Esophagus mucosa (tissue), 1 donor: ENCODE measurements at regions not wholly inside any gene's neighbourhood (a gene's known extent, or its start where the extent isn't known, plus 50 kb on each side); places are given as distances from the start of the nearest gene placed in this dataset.
A peak's percentile ranks its signal among the peaks of the same experiment; 100 is the strongest.
"Not testable (repeated sequence)": the region's sequence is repeated elsewhere in the genome, so short reads cannot be mapped to it uniquely, and the experiment has no call there.

Experiments
- ATAC-seq: fragments of 200-7000 bp; cut with Tn5 transposase; one replicate; pipeline ENCODE4 v1.9.1; 2020
- donor health status: DM: yes; HTN: yes; CAD: no.

DNA sequence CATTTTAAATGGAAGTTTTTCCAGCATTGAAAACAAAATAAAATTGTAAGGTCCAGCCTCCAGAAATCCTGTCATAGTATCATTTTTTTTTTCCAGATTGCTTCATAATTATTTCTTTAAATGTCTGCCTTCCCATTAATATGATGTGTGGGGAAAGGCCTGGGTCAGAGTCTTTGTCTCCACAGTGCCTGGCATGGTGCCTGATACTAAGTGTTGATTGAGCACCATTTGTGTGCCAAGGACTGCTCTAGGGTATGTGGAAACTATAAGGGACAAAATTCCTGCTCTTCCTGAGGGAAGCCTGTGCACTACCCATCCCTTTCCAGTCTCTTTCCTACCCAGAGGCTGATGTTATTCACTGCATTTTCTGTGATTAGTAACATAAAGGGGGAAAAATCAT, 53.1 kb upstream of the BEND4 start:
- ATAC-seq, result no peak

DNA sequence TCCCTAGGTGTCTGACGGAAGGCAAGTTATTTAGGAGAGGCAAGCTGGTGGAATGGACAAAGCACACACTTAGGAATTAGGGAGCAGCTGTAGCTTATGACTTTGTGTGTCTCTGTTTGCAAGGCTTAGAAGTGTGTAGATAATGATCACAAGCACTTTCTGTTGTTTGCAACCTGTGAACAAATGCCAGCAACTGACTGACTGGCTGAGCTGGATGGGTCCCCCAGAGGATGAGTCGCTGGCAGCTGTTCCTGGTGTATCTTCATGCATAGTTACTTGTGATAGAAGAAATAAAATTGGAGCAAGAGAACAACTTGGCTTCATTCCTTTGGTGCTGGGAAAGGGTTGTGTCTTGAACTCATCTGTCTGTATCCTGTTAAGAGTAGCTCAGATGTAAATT, 64.2 kb upstream of the BEND4 start:
- ATAC-seq, result no peak

DNA sequence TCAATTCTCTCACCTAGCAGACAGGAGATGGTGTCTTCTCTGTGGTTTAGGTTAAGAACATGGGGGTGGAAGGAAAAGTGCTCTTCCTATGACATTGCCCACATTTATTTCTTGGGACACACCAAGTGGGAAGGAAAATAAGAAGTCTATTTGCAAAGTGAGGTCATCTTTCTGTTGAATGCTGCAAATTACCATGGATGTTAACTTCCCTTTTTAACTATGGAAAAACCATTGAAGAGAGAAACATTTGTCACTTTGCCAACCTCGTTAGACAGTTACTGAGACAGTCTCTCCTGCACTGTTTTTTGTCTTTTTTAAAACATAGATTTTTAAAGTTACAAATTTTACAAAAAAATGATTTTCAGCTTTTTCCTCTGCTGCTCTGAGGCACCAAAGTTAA, 72.8 kb upstream of the BEND4 start:
- ATAC-seq, result no peak

GRCh38 chr4:42234817-42235216, 82.4 kb upstream of the BEND4 start:
- no peak for ATAC-seq

DNA sequence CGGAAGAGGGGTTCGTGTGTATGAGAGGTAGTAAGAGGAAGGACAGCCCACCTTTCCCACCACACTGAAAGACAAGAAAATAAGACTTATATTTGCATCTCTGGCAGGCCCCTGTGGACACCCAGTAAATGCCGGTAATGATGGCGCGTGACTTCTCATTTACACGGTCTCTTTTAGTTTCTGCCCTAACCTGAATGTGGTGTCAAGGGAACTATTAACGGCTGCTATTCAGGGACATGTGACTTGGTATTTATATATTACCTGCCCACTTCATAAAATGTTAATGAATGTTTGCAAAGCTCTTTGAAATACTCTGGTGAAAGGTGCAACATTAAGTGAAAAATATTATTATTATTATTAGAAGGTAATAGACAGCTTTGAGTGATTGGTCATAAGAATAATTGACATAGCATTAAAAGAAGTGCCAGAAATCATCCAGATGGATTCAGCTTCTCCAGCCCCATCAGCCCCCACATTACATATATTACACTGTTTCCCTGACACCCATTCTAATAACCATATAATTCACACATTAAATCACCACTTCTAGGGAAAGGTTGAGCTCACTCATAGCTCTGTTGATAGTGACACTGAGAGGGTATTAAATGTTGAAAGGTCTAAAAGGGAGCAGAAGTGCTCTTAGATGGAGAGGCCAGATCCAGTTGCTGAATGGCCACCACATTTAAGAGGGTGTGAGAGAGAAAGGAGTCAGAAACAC, 83.0 kb upstream of the BEND4 start:
- ATAC-seq, result no peak

GRCh38 chr4:42237010-42237409, 84.6 kb upstream of the BEND4 start:
- no peak for ATAC-seq

DNA sequence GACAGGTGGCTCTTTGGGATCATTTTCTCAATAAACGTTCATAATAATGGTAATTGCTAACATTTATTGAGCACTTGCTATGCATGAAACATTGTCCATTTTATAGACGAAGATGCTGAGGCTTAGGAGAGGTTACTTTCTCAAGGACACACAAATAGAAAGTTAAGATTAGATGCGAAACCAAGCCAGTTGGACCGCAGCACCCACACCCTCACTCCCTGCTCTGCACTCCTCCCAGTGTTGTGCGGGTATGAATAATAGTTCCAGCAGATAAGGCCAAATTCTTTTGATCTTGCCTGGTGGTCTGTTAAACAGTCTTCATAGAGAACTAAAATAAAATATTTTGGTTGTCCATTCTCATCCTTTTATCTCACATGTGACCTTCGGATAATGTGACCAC, 85.0 kb upstream of the BEND4 start:
- ATAC-seq, result no peak

GRCh38 chr4:42248972-42249371, 96.5 kb upstream of the BEND4 start:
- no peak for ATAC-seq

DNA sequence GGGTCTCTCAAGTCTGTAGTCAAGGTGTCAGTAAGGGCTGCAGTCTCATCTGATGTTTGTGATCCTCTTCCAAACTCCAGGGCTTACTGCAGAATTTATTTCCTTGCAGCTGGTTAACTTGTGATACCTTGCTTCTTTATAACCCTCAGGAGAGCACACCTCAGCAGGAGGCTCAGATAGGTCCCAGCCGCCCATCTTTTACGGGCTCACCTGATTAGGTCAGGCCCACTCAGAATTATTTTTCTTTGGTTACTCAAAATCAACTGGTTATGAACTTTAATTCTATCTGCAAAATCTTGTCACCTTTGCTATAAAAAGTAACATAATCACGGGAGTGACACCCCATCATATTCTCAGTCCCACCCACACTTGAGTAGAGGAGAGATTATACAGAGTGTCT, 99.9 kb upstream of the BEND4 start:
- no peak for ATAC-seq

DNA sequence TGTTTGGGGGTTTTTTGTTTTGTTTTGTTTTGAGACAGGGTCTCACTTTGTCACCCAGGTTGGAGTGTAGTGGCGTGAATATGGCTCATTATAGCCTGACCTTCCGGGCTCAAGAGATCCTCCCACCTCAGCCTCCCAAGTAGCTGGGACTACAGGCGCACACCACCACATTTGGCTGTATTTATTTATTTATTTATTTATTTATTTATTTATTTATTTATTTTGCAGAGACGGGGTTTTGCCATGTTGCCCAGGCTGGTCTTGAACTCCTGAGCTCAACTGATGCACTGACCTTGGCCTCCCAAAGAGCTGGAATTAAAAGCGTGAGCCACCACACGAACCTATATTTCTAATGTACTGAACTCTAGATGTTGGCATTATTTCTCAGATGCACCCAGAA, 105.2 kb upstream of the BEND4 start:
- ATAC-seq, result not testable (repeated sequence)

DNA sequence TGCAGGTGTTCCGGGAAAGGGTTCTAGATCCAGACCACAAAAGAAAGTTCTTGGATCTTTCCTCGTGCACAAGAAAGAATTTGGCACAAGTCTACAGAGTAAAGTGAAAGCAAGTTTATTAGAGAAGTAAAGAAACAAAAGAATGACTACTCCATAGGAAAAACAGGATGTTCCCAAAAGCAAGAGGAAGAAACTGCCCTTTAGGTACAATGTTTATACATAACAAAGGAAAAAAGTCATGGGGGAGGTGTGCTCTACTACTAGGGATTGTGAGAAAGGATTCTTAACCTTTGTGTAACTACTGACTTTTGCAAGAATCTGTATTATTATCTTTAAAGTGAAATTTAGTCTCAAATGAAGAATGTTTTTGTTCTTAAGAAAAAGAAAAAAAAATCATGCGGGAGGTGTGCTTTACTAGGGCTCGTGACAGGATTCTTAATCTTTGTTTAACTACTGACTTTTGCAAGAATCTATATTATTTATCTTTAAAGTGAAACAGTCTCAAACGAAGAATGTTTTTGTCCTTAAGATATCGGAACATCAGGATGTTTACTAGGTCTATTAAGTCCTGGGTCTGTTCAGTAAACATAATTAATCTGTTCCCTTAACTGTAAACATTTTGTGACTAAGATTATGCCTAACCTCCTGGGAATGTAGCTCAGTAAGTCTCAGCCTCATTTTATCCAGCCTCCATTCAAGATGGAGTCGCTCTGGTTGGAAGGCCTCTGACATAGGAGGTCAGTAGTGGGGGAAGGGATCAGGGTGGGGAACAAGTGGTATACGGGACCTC, 110.4 kb upstream of the BEND4 start:
- ATAC-seq, result no peak

DNA sequence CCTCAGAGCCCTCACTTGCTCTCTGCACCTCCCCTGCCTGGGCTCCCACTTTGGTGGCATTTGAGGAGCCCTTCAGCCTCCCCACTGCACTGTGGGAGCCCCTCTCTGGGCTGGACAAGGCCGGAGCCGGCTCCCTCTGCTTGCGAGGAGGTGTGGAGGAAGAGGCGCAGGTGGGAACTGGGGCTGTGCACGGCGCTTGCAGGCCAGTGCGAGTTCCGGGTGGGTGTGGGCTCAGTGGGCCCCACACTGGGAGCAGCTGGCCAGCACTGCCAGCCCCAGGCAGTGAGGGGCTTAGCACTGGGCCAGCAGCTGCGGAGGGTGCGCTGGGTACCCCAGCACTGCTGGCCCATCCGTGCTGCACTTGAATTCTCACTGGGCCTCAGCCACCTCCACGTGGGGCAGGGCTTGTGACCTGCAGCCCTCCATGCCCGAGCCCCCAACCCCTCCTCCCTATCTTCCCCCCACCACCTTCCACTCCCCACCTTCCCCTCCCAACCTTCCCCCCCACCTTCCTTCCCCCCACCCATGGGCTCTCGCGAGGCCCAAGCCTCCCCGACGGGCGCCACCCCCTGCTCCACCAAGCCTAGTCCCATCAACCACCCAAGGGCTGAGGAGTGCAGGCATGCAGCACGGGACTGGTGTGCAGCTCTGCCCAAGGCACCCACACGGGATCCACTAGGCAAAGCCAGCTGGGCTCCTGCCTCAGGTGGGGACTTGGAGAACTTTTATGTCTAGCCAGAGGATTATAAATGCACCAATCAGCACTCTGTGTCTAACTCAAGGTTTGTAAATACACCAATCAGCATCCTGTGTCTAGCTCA, 113.5 kb upstream of the BEND4 start:
- no peak for ATAC-seq

DNA sequence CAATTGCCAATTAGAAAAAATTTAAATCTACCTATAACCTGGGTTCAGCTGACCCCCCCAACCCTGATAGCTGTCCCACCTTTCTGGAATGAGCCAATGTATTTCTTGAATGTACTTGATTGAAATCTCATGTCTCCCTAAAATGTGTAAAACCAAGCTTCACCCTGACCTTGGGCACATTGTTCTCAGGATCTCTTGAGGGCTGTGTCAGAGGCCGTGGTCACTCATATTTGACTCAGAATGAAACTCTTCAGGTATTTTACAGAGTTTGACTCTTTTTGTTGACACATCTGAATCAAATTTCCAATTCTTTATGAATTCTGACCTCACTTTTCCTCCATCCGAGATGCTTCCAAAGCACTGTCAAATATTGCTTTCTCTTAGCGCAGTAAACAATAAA, 115.3 kb upstream of the BEND4 start:
- ATAC-seq, result no peak

DNA sequence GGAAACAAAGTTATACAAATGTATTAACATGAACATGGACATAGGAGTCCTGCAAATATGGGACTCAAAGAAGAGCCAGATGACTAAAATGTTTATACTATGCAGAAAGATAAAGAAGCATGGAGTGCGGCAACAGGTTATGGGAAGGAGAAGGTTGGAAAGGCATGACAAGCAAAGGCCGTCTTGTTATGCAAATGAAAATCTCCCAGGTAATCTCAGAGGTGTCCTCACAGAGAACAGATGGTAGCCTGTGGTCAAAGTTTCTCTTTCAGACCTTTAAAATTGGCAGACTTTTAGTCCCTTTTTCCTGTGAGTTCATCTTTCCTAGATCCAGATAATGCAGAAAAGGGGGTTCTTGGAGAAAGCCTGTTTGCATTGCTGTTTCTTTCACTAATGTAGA, 116.4 kb upstream of the BEND4 start:
- no peak for ATAC-seq

- ATAC-seq, result no peak
Measured at GRCh38 chr4:42271096-42271495, 118.6 kb upstream of the BEND4 start.

DNA sequence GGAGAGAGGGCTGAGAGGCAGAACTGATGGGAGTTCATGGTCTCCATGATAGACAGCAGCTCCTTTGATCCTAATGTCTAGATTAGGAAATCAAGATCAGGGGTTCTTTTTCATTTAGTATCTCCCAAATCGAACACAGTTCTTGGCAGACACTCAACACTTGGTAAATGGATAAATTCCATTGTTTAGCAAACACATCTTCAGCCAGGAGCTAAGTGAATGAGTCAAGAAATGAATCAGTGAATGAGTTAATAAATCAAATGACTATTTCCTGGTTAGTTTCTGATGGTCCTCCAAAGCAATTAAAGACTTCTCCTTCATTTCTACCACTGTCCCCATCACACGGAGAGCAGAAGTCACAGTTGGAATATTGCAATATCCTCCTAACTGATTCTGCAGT, 120.0 kb upstream of the SHISA3 start:
- ATAC-seq, result no peak

GRCh38 chr4:42278709-42279324, 118.5 kb upstream of the SHISA3 start:
- ATAC-seq, result no peak

DNA sequence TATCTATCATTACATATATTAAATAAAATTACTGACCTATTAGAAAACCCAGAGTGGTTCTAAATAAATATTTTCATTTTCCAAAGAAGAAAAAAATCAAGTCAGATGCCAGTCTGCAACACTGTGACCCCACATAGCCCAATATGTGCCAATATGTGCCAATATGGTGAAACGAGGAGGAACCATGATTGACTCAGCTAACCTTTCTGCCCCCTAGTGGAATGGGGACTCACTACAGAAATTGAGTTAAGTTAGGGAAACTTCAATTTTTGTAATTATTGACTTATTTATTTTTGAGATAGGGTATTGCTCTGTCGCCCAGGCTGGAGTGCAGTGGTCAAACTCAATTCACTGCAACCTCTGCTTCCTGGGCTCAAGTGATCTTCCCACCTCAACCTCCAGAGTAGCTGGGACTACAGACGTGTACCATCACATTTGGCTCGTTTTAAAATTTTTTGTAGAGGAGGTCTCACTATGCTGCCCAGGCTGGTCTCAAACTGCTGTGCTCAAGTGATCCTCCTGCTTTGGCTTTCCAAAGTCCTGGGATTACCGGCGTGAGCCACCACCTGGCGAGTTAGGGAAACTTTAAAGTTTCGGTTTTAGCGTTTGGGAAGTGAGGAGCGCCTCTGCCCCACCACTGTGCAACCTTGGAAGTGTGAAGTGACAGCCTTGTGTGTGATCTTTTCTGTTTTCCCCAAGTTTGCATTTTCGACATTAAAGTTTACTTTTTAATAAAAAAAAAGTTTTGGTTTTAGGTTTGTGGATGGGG, 116.8 kb upstream of the SHISA3 start:
- no peak for ATAC-seq

DNA sequence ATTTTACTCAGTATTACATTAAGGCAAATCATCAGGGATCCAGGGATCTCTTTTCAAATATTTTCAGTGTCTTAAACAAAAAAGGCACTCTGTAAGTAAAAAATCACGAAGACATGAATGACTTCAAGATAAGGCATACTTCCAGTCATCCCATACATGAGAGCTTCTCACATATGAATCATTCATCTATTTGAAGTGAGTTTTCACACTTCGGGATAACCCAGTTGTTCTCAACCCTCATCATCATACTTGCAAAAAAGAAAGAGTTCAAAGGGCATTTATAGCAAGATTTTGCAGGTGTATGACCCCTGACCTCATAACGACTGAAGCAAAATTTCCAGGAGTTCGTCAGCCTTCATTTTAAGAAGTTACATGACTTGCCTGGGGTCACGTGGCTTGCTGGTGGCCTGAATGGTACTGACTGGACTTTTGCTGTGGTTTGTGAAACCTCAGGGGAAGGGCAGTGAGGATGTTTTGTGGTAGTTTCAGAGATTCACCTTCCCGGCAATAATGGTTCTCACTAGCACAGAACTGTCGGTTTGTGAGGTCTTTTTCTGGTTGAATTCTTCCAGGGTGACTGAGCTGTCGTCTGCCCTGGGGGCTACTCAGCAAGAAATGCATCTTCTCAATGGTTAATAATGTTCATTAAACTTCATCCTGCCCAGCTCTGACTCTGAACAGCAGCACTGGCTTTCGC, 115.8 kb upstream of the SHISA3 start:
- ATAC-seq, result no peak

DNA sequence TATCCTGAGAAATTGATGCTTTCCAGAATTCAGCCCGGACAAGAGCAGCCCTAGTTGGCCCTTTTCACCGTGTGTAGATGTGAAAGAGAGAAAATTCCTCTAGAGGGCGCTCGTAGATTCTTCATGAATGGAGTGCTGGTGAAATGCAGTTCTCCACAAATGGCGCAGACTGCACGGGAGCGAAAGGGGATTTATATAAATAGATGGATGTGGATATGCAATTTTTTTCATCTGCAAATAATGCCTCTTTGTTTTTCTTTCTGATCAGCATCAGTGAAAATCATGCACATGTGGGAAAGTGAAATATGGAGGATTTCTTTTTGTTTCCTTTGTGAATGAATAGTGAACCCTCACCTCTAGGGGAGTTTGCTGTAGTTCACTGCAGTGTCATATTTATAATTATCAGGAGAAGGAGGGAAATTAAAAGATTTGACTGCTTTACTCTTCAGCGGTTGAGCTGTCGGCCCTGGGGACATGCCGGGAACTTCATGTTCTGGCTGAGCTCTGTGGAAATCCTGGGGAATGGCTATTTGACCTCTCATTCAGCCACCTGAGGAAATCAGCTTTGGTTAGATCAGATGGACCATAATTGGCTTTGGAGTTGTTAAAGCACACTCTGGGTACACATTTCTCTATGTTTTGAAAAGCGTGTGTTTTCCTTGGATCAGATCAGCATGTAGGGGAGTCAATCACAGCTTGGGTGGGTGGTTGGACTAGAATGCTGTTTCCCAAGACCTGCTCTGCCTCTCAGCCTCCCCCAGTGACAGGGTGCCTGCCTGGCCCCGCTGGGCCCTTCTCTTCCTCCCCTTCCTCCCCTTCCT, 115.0 kb upstream of the SHISA3 start:
- ATAC-seq, result peak; percentile 72

- no peak for ATAC-seq
Measured at GRCh38 chr4:42284030-42284429, 113.3 kb upstream of the SHISA3 start.
